Right lobe of liver (tissue), 6 donors: ENCODE measurements at regions not wholly inside any gene's neighbourhood (a gene's known extent, or its start where the extent isn't known, plus 50 kb on each side); places are given as distances from the start of the nearest gene placed in this dataset.

ENCODE experiments used
- ATAC-seq, 4 donors: fragments of 200-7000 bp; cut with Tn5 transposase; one replicate each; pipeline ENCODE4 v1.9.1; 2020; ENCODE audit warnings: mild to moderate bottlenecking in 4 of 4, moderate library complexity in 4 of 4
- DNase-seq, 3 donors: peaks; one replicate each; pipeline ENCODE4 v3.0.0-alpha.2; 2020
- H3K27ac ChIP-seq, 3 donors: fragments of 200-600 bp; one replicate each; pipeline ENCODE4 v1.8.0; 2022
- H3K27me3 ChIP-seq, 2 donors: fragments of 200-600 bp; one replicate each; pipeline ENCODE4 v1.8.0; 2022
- H3K36me3 ChIP-seq, 4 donors: fragments of 200-600 bp; sonication (generic) in 1 of 4; one replicate each; pipeline versions ENCODE4 v1.5.1 to v1.8.0; 2017 to 2022; ENCODE audit warnings: control low read depth in 1 of 4
- H3K4me1 ChIP-seq, 4 donors: fragments of 200-600 bp; sonication (generic) in 1 of 4; one replicate each; pipeline versions ENCODE4 v1.5.1 to v1.8.0; 2017 to 2022; ENCODE audit warnings: control low read depth in 1 of 4
- H3K4me3 ChIP-seq, 3 donors: fragments of 200-600 bp; one replicate each; pipeline ENCODE4 v1.8.0; 2022
- H3K9me3 ChIP-seq, 4 donors: fragments of 200-600 bp; sonication (generic) in 1 of 4; one replicate each; pipeline versions ENCODE4 v1.5.1 to v1.8.0; 2017 to 2022; ENCODE audit warnings: control low read depth in 1 of 4
- CTCF ChIP-seq, 4 donors: fragments of 200-600 bp in 3 of 4; fragments of 450-650 bp in 1 of 4; IDR thresholded peaks; one replicate each; pipeline versions ENCODE4 v1.5.1 to v1.8.0; 2016 to 2022; ENCODE audit warnings: antibody characterized with exemption in 4 of 4, mild to moderate bottlenecking in 2 of 4
- POLR2A ChIP-seq: fragments of 450-650 bp; IDR thresholded peaks from one replicate; pipeline ENCODE4 v1.6.1; 2017; ENCODE audit warnings: antibody characterized with exemption, mild to moderate bottlenecking
- WGBS: methylation state at CpG from one replicate; pipeline ENCODE4 v1.1.6; 2018; ENCODE audit warnings: low coverage, low lambda C conversion rate; ENCODE audit not compliant: insufficient coverage; ENCODE audit errors: missing lambda C conversion rate; 5-methylcytosine and 5-hydroxymethylcytosine counted together
- intact Hi-C, 2 donors: fragments of 100-400 bp; cut with DNase I; formaldehyde crosslinking; loops; one replicate each; pipeline versions ENCODE4 v1.11.2 to v1.14.1; 2022
- donor health status: DM: no; HTN: yes; CAD: no.
- donor health status: DM: no; HTN: no; CAD: no.
- donor health status: DM: no; HTN: no; CAD: no.
- donor health status: DM: no; HTN: yes; CAD: no.
- donor health status: DM: no; HTN: yes; CAD: no.

GRCh38 chr16:51442141-51442870, 291.2 kb upstream of the SALL1 start:
- Histone ChIP-seq H3K4me1 (peaks cover 0 to 12% (median 4%) of the 10 kb centered on the region in 4 donors), H3K4me3 (no peak overlapping the region), H3K9me3 (no peaks in the 10 kb centered on the region), H3K36me3 (no peaks in the 10 kb centered on the region), H3K27me3 (no peaks in the 10 kb centered on the region), H3K27ac (no peak overlapping the region)
- no peak for DNase-seq
- no peak for ATAC-seq
- intact Hi-C loops = no loop called here
- 65% methylated on average over 8 of the region's 8 CpGs for WGBS
- TF ChIP-seq POLR2A (no peak), CTCF (IDR thresholded peaks at IDR 0.05) (no peak)

GRCh38 chr16:51440131-51440889, 289.2 kb upstream of the SALL1 start:
- Histone ChIP-seq H3K4me1 (peaks cover 0 to 6% (median 2%) of the 10 kb centered on the region in 4 donors), H3K9me3 (no peaks in the 10 kb centered on the region), H3K27me3 (no peaks in the 10 kb centered on the region), H3K36me3 (no peaks in the 10 kb centered on the region), H3K27ac (no peak overlapping the region), H3K4me3 (no peak overlapping the region)
- DNase-seq (no peak), ATAC-seq (no peak)
- TF ChIP-seq CTCF (IDR thresholded peaks at IDR 0.05) (no peak), POLR2A (no peak)
- intact Hi-C loops = no loop called here
- 45% methylated on average over 11 of the region's 14 CpGs for WGBS

- DNase-seq = no peak
- Histone ChIP-seq H3K27ac (no peak overlapping the region), H3K9me3 (no peaks in the 10 kb centered on the region), H3K4me1 (peaks cover 0 to 6% (median 0%) of the 10 kb centered on the region in 4 donors), H3K4me3 (no peak overlapping the region), H3K27me3 (no peaks in the 10 kb centered on the region), H3K36me3 (no peaks in the 10 kb centered on the region)
- 84% methylated on average over 5 of the region's 5 CpGs for WGBS
- ATAC-seq = no peak
- intact Hi-C loops = no loop called here
- TF ChIP-seq CTCF (IDR thresholded peaks at IDR 0.05) = no peak
- no peak for TF ChIP-seq POLR2A
These were observed 288.2 kb upstream of the SALL1 start for GRCh38 chr16:51439271-51439670.

- Histone ChIP-seq H3K36me3 (no peaks in the 10 kb centered on the region), H3K27me3 (no peaks in the 10 kb centered on the region), H3K27ac (no peak overlapping the region), H3K4me1 (peaks cover 0 to 17% (median 0%) of the 10 kb centered on the region in 4 donors), H3K9me3 (no peaks in the 10 kb centered on the region), H3K4me3 (no peak overlapping the region)
- ATAC-seq = no peak
- intact Hi-C loops = no loop called here
- DNase-seq = no peak
- TF ChIP-seq POLR2A = no peak
- no peak for TF ChIP-seq CTCF (IDR thresholded peaks at IDR 0.05)
- WGBS = 92% methylated on average over 1 of the region's 1 CpG
These were observed 285.7 kb upstream of the SALL1 start for GRCh38 chr16:51436742-51437141.
